Head of caudate nucleus (tissue), 42 donors: ENCODE measurements at regions not wholly inside any gene's neighbourhood (a gene's known extent, or its start where the extent isn't known, plus 50 kb on each side); places are given as distances from the start of the nearest gene placed in this dataset.

Source experiments
- DNase-seq, 42 donors: peaks; one replicate each; pipeline versions ENCODE4 v3.0.0 to v3.0.0-alpha.2; 2020 to 2021; ENCODE audit warnings: mixed read lengths in 7 of 42
- intact Hi-C: fragments of 100-400 bp; cut with DNase I; formaldehyde crosslinking; loops from one replicate; pipeline ENCODE4 v1.15.0; 2022

DNA sequence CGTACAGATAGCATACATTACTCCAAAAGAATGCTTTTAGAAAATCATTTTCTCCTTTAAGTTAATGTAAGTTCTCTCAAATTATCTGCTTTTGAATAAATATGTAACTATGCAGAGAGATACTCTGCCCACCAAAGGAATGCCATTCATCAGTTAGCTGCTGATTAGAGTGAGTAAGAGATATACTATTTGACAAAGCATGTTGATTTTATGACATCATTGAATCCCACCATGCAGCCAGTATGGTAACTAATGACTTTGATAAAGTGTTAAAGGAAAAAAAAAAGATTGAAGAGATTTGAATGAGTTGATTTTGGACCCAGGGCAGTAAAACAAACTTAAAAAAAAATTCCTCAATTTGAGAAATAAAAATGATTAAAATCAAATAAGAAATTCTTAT lies 521.5 kb downstream of the SLITRK6 start:
- no peak for DNase-seq
- intact Hi-C loops = no loop called here

DNA sequence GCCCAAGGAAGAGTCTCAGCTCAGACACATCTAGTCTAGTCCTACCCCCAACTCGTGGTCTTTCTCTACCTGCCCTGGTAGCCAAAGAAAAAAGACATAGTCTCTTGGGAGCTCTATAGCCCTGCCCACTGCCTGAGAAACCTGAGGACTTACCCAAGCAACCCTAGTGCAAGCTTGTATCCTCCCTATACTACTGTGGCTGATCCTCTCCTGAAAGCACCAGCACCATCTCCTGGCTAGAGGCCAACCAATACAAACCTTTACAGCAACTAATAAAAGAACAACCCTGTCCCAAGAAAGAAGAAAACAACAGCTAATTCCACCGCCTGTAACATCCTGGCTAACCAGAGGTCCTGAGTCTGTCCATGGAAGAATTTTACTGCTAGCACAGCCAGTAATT lies 532.4 kb downstream of the SLITRK6 start:
- no peak for DNase-seq
- intact Hi-C loops = no loop called here

DNA sequence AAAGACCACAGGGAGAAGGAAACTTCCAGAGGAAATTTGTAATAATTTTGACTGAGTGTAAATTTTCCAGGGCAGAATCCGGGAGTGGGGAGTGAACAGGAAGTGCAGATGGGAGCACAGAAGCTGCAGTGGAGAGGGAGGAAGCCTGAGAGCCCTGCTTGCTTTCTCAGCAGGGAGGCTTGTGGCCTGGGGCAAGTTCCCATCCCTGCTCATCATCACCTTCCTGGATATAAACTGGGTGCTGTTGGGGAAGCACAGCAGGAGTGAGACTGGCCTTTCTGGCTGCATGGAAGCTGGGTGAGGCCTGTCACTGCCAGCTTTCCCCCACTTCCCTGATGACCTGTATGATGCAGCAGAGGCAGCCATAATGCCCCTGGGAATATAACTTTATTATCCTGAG lies 532.9 kb downstream of the SLITRK6 start:
- DNase-seq = no peak
- intact Hi-C loops = no loop called here

DNA sequence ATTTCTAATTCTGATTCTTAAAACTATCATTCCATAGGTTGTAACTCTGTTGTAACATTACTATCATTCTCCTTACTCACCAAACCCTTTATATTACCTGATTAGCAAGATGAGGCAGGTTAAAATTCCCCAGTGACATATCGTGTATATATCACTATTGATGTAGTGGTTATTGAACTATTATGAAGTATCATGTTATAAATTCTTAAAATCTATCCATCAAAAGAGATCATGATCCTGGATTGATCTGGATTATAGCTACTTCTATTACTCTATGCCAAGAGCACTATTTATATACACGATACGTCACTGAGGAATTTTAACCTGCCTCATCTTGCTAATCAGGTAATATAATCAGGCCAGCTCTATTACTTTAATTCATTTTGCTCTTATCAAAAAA lies 533.9 kb downstream of the SLITRK6 start:
- intact Hi-C loops = no loop called here
- DNase-seq = no peak

DNA sequence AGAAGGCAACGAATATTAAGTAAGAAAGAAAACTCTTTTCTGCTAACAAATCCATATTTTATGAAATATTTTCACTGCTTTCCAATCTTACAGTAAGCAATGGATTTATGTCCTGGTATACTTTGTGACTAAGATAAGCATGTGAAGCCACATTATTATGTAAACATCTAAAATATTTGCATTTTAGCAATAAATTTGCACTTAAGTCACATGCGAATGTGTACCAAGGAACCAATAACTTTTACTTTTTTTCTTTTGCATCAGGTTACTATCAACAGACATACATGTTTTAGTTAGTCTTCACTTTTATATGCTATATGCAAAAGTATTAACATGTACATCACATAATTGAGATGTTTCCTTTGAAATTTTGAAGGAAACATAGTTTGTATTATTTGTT lies 536.7 kb downstream of the SLITRK6 start:
- intact Hi-C loops = no loop called here
- no peak for DNase-seq

DNA sequence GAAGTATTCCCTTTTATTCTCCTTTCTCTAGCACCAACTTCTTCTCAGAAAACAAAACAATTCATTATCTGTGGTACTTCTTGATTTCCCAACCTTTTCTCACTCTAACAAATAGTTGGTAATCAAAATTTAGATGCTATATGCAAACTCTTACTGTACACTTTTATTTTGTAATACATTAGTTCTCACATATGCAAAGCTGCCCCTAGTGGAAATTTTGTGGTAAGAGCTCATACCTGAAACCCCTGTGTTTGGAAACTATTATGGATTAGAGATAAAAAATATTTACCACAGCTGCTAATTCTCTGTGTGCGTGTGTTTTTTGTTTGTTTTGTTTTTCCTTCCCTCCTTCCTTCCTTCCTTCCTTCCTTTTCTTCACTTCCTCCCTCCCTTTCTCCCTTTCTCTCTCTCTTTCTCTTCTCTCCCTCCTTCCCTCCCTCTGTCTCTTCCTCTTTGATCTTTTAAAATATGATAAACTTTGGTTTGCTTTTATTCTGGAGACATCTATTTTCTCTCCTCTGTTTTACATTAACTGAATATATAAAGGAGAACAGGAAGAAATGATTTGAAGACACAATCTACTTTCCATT lies 537.4 kb downstream of the SLITRK6 start:
- intact Hi-C loops = no loop called here
- DNase-seq = peak in 1 of 42 donors; percentile 5

DNA sequence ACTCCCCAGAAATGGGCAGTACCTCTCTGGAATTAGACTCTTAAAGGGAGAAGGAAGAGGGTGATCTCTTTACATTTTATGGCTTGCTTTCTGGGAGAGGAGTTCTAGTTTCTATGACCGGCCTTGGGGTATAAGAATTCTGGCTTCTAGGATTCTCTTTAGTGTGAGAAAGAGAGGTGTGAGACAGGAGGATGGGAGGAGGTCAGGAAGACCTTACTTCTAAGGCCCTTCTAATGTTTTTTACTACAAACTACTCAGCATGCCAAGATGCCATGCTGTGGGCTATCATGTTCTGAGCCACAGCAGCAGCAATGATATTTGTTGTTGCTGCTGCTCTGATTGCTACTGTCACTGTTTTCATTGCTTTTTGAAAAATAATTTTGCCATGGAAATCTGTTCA lies 538.3 kb downstream of the SLITRK6 start:
- no peak for DNase-seq
- intact Hi-C loops = no loop called here

DNA sequence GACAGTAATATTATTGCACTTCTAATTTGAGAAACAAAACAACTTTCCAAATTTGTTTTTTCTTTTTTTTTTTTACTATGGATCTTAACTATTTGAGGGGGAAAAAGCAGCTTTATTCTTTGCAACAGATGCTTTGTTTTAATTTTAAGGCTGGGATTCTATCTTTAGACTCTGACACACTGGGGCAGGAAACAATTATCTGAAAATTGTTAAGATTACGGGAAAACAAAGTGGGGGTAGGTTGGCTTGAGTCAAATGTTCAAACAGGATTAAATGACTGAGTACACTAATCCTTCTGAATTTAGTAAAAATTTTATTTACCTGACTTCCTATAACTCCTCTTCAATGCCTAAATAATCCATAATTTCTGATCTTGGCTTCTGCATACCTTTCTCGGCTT lies 543.2 kb downstream of the SLITRK6 start:
- intact Hi-C loops = no loop called here
- no peak for DNase-seq

DNA sequence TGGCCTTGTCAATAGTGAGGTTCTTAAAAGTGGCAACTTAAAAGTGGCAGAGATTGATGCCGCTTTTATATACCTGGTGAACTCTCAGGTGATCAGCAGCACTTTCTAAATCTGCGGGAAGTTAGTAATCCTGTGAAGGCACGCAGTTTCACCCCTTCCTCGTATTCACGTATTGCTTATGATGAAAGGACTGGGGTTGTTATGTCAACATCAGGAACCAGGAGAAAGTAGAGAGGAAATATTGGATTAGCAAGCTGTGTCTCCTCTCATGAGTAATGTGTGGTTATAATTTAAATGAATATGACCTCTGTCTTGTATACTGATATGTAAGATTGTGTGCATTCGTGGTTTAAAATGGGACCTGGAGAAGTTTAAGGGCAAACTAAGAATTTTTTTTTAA lies 544.6 kb downstream of the SLITRK6 start:
- intact Hi-C loops = no loop called here
- no peak for DNase-seq

DNA sequence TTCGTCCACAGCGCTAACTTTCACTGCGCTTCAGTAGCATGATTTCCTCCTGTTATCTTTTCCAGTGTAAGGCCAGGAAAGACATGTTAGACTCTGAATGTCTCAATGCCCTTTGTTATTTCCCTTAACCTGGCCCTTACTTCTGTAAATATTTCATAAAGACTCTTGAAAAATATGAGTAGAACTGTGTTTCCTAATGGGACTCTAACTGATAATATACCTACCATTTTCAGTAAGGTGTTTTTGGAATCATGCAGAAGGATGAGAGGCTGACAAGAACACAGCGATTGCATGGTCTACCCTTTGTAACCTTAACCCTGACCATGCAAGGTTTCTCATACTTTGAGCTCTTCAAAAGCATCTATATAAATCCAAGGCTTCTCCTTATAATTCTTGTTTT lies 550.1 kb downstream of the SLITRK6 start:
- intact Hi-C loops = no loop called here
- DNase-seq = no peak

DNA sequence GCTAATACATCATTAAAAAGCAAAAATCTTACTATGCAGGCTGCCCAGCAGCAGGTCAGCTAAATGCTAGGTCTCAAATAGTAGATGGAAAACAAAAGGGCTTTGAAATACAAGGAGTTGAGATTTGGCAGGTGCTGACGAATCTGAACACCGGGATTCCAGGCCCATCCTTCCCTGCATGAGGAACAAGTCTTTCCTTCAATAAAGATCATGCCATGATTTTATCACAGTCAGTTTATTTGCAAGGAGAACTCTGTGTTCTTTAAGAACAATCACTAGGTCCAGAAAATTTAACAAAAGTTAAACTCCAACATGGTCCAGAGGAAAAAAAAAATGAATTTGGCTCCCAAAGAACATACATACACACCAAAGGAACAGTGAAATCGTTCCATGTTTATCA lies 551.4 kb downstream of the SLITRK6 start:
- DNase-seq = no peak
- intact Hi-C loops = no loop called here

DNA sequence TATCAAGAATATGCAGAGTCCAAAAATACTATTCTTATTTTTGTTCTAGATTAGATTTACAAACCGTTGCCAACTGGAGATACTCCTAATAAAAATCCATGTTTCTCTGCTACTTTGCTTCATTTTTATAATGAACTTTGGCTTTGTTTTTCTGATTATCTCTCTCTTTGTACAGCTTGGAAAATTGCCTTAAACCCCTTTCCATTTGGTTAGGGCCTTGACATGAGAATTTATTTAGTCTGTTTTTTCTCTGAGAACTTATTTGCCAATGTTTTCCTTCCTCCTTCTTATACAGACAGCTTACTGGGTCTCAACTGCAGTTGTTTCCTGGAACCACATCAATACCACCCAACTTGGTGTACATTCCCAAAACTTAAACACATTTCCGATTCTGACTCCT lies 555.4 kb downstream of the SLITRK6 start:
- intact Hi-C loops = no loop called here
- no peak for DNase-seq

DNA sequence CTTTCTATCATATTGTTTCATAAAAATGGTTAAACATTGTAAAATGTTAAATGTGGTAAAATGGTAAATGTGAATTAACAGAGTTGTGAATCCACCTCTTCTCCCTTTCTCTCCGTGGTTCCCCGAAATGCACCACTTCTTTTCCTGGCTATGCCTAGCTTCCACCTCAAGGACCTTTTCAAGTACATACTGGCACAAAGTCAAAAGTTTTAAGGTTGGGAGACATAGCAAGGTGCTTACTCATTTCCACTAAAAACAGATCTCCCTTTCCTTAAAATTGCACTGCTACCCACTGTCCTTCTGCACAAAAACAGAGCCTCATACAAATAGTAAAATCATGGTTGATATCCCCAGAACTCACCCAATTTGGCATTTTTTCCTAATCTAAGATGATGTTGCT lies 558.2 kb downstream of the SLITRK6 start:
- intact Hi-C loops = no loop called here
- no peak for DNase-seq

DNA sequence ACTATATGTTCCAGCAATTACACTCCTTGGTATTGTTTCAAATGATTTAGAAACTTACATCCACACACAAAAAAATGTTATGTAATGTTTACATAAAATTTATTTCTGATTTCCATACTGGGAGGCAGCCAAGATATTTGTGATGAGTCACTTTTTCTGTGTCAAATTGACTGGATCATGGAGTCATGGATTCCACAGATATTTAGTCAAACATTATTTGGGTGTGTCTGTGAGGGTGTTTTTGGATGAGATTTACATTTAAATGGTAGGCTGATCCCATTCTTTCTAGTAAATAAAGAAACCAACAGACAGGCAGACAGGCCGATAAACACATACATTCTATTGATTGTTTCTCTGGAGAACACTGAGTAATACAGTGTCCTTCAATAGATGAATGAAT lies 562.8 kb downstream of the SLITRK6 start:
- no peak for DNase-seq
- intact Hi-C loops = no loop called here

DNA sequence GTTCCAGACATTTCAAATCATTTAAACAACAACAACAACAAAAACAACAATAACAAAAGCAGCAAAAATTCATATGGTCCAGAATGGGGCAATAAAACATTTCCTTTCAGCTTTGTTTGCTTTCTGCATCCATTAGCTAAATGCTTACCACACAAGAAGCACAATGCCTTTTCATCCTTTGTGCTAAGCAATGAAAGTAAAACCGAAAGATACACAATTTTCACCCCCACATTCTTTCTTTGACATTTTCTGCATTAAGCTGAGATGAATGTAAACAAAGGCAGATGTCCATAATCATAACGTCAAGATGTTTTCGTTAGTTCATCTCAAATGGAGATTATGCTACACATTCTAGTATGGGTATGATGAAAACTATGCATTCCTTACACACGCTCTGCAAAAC lies 568.5 kb downstream of the SLITRK6 start:
- no peak for DNase-seq
- intact Hi-C loops = no loop called here

DNA sequence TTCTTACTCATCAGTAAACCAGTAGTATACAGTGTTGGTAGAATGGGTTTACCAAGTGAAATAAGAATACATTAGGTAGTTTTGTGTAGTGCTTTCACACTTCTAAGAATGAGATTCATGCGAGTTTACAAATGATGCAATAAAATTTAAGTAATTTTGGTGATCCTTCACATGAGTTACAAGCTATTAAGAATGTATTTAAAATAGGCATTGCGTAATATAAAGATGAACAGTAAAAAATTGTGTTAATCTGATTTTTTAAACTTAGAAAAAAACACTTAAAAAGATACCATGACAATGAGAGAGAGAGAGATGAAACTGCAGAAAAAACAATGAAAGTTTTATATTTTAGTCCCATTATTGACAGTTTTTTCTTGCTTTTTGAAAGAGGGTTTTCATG lies 570.5 kb downstream of the SLITRK6 start:
- no peak for DNase-seq
- intact Hi-C loops = no loop called here

DNA sequence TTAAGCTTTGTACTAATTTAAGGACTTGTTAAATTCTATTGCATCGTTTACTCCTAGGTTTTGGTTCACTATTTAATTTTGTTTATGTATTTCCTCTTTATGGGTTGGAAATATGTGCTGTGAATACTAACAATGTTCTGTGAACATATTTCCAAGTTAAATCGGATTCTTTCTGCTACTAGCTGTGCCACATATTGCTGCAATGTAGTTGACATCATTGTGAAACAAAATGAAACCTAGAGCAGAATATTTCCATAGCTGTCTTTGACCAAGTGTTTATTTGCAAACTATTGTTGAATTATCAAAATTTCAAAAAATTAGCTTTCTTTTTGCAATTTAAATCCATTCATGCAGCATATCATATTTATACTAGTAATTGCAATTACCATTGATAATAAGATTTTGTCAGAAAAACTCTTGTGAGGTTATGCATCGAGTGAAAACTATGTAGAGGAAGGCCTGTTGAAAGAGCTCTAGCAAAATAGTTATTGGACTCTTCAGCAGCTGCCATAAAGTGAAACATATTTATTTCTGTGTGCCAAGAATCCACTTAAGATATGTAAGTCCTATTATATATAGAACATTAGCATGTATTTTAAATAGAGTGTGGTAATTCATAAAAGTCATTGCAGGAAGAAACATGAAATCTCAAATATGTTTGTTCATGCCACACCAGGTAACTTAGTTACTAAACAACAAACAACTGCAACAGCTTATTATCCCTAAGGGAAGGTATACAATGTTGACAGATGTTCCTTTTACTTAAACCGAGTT lies 575.1 kb downstream of the SLITRK6 start:
- intact Hi-C loops = no loop called here
- DNase-seq = no peak

DNA sequence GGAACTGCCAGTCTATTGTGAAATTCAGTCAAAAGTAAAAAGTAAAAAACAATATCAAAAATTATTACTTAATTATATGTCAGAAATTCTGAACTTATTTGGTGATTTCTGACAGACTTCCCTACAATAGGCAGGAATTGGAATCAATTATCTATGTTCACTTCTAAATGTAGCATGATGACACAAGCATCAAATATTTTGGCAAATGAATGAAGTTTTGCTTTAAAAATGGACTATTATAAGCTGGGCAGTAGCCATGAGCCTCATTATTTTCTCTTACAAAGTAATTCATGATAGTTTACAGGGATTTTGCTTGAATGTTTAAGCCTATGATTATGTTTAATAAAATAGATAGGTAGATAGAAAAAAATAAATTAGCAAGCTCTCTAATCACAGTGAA lies 582.6 kb downstream of the SLITRK6 start:
- intact Hi-C loops = no loop called here

DNA sequence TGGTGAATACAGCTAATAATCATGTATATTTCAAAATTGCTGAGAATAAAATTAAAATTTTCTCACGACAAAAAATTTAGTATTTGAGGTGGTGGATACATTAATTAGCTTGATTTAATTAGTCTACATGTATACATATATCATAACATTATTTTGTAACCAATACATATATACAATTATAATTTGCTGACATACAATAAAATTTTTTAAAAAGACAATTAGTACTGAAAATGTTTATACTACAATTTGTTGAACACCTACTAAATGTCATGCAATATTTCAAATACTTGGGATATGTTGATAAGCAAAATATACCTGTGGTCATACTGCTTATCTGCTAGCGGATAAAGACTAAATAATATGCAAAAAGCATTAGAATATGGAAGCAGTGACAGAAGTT lies 586.5 kb downstream of the SLITRK6 start:
- no peak for DNase-seq
- intact Hi-C loops = no loop called here

More for the DNA sequence above, 582.6 kb downstream of the SLITRK6 start:
- no peak for DNase-seq

DNA sequence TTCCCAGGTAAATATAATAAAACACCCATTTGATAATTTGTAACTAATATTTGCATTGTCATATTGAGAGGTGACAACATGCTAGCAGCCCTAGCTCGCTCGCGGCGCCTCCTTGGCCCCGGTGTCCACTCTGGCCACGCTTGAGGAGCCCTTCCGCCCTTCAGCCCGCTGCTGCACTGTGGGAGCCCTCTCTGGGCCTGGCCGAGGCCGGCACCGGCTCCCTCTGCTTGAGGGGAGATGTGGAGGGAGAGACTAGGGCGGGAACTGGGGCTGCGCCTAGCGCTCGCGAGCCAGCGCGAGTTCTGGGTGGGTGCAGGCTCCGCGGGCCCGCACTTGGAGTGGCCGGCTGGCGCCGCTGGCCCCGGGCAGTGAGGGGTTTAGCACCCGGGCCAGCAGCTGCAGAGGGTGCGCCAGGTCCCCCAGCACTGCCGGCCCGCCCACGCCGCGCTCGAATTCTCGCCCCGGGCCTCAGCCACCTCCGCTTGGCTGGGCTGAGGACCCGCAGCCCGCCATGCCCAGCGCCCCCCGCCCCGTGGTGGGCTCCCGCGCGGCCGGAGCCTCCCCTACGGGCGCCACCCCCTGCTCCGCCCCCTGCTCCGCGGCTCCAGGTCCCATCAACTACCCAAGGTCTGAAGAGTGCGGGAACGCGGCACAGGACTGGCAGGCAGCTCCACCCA lies 594.4 kb downstream of the SLITRK6 start:
- no peak for DNase-seq
- intact Hi-C loops = no loop called here

DNA sequence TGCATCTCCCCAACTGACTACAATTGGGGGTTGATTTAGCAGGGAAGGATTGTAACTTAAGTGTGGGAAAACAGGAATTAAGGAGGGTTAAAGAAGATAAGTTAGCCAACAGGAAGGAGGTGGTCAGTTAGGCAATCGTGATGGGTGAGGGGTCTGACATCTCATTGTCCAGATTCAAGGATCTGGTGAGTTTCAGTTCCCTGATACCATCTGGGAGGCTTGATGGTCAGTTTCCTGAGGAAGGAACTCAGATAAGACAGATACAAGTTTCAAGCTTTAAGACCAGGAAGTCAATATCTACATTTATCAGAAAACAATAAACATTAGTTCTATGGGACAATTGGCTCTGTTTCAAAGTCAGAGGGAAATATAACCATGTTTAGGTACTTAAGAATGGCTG lies 601.8 kb downstream of the SLITRK6 start:
- intact Hi-C loops = no loop called here
- no peak for DNase-seq
